Loucy (cell line): ENCODE measurements at regions not wholly inside any gene's neighbourhood (a gene's known extent, or its start where the extent isn't known, plus 50 kb on each side); places are given as distances from the start of the nearest gene placed in this dataset.

ENCODE experiments used
- H2AFZ ChIP-seq: fragments of 200-600 bp; sonication (generic); 2 replicates; pipeline ENCODE4 v1.6.0; 2016; ENCODE audit warnings: antibody characterized with exemption, mild to moderate bottlenecking, low read length, moderate library complexity
- H3F3A ChIP-seq: fragments of 200-600 bp; 2 replicates; pipeline ENCODE4 v1.6.0; 2016; ENCODE audit warnings: antibody characterized with exemption, low read depth, mild to moderate bottlenecking
- H3K27me3 ChIP-seq: fragments of 200-600 bp; sonication (generic); 2 replicates; pipeline ENCODE4 v1.6.1; 2014; ENCODE audit warnings: low read length, mild to moderate bottlenecking; ENCODE audit not compliant: insufficient read depth, poor library complexity, severe bottlenecking
- H3K36me3 ChIP-seq: fragments of 200-600 bp; sonication (generic); 2 replicates; pipeline ENCODE4 v1.6.1; 2016; ENCODE audit warnings: low read length; ENCODE audit not compliant: insufficient read depth
- H3K4me1 ChIP-seq: fragments of 200-600 bp; sonication (generic); 2 replicates; pipeline ENCODE4 v1.5.1; 2014; ENCODE audit warnings: low read length, mild to moderate bottlenecking; ENCODE audit not compliant: insufficient read depth, poor library complexity, severe bottlenecking
- H3K4me2 ChIP-seq: fragments of 200-600 bp; sonication (generic); 2 replicates; pipeline ENCODE4 v1.6.0; 2014; ENCODE audit warnings: antibody characterized with exemption, low read length, low read depth, mild to moderate bottlenecking; ENCODE audit not compliant: poor library complexity, severe bottlenecking
- H3K4me3 ChIP-seq: fragments of 200-600 bp; sonication (generic); 2 replicates; pipeline ENCODE4 v1.5.1; 2014; ENCODE audit warnings: low read length, mild to moderate bottlenecking, mixed read lengths; ENCODE audit not compliant: poor library complexity, severe bottlenecking
- H3K79me2 ChIP-seq: fragments of 200-600 bp; sonication (generic); 2 replicates; pipeline ENCODE4 v1.6.1; 2014; ENCODE audit warnings: low read length; ENCODE audit not compliant: insufficient read depth
- H3K9ac ChIP-seq: fragments of 200-600 bp; sonication (generic); 2 replicates; pipeline ENCODE4 v1.6.0; 2014; ENCODE audit warnings: mild to moderate bottlenecking, low read depth, low read length, moderate library complexity; ENCODE audit not compliant: poor library complexity, severe bottlenecking
- H3K9me2 ChIP-seq: fragments of 200-600 bp; sonication (generic); replicated peaks from 2 replicates; pipeline ENCODE4 v1.6.1; 2016; ENCODE audit warnings: low read depth, low read length, mixed read lengths
- H3K9me3 ChIP-seq: fragments of 200-600 bp; sonication (generic); 2 replicates; pipeline ENCODE4 v1.6.1; 2014; ENCODE audit warnings: mild to moderate bottlenecking, antibody characterized with exemption, low read length, low read depth; ENCODE audit not compliant: insufficient read depth
- H4K20me1 ChIP-seq: fragments of 200-600 bp; sonication (generic); 2 replicates; pipeline ENCODE4 v1.6.0; 2014; ENCODE audit warnings: antibody characterized with exemption, low read length, mild to moderate bottlenecking; ENCODE audit not compliant: insufficient read depth, poor library complexity, severe bottlenecking
- CTCF ChIP-seq: fragments of 200-600 bp; sonication (generic); conservative IDR thresholded peaks from 2 replicates; pipeline ENCODE4 v1.5.1; 2014; ENCODE audit warnings: mild to moderate bottlenecking, antibody characterized with exemption, low read length
- EZH2phosphoT487 ChIP-seq: fragments of 200-600 bp; IDR thresholded peaks from 2 replicates; pipeline ENCODE4 v1.6.1; 2018; ENCODE audit warnings: antibody characterized with exemption, mild to moderate bottlenecking, moderate library complexity, borderline replicate concordance

- no peak overlapping the region for H3K9ac ChIP-seq
- H2AFZ ChIP-seq: no peak overlapping the region
- no peaks in the 10 kb centered on the region for H3K79me2 ChIP-seq
- H4K20me1 ChIP-seq: no peaks in the 10 kb centered on the region
- no peak for TF ChIP-seq EZH2phosphoT487
- TF ChIP-seq CTCF: no peak
- no peak overlapping the region for H3K4me2 ChIP-seq
- no peaks in the 10 kb centered on the region for H3K36me3 ChIP-seq
- no peak overlapping the region for H3K4me3 ChIP-seq
- peaks cover 9% of the 10 kb centered on the region for H3K4me1 ChIP-seq
- no peaks in the 10 kb centered on the region for H3K27me3 ChIP-seq
- H3F3A ChIP-seq: no peaks in the 10 kb centered on the region
- no peaks in the 10 kb centered on the region for H3K9me2 ChIP-seq
- H3K9me3 ChIP-seq: no peaks in the 10 kb centered on the region
Observed at GRCh38 chr6:14746139-14746837, 499.6 kb upstream of the JARID2 start.

- H3K36me3 ChIP-seq: no peaks in the 10 kb centered on the region
- H3K27me3 ChIP-seq: no peaks in the 10 kb centered on the region
- H3K9me2 ChIP-seq: no peaks in the 10 kb centered on the region
- no peaks in the 10 kb centered on the region for H4K20me1 ChIP-seq
- no peak overlapping the region for H3K9ac ChIP-seq
- H3K79me2 ChIP-seq: no peaks in the 10 kb centered on the region
- H3K9me3 ChIP-seq: no peaks in the 10 kb centered on the region
- no peak for TF ChIP-seq CTCF
- no peaks in the 10 kb centered on the region for H3F3A ChIP-seq
- H3K4me1 ChIP-seq: peaks cover 9% of the 10 kb centered on the region
- no peak overlapping the region for H2AFZ ChIP-seq
- no peak overlapping the region for H3K4me3 ChIP-seq
- no peak overlapping the region for H3K4me2 ChIP-seq
Observed at GRCh38 chr6:14747881-14748520, 497.9 kb upstream of the JARID2 start.

GRCh38 chr6:14748679-14749078 is 497.2 kb upstream of the JARID2 start:
- no peak overlapping the region for H2AFZ ChIP-seq
- H3K27me3 ChIP-seq: no peaks in the 10 kb centered on the region
- peaks cover 9% of the 10 kb centered on the region for H3K4me1 ChIP-seq
- no peaks in the 10 kb centered on the region for H3F3A ChIP-seq
- no peak overlapping the region for H3K4me3 ChIP-seq
- H3K36me3 ChIP-seq: no peaks in the 10 kb centered on the region
- H3K9me2 ChIP-seq: no peaks in the 10 kb centered on the region
- H3K4me2 ChIP-seq: no peak overlapping the region
- H3K9me3 ChIP-seq: no peaks in the 10 kb centered on the region
- H3K9ac ChIP-seq: no peak overlapping the region
- H3K79me2 ChIP-seq: no peaks in the 10 kb centered on the region
- H4K20me1 ChIP-seq: no peaks in the 10 kb centered on the region
- TF ChIP-seq CTCF: no peak
- TF ChIP-seq EZH2phosphoT487: no peak
